IMR-90 (cell line): ENCODE measurements at regions not wholly inside any gene's neighbourhood (a gene's known extent, or its start where the extent isn't known, plus 50 kb on each side); places are given as distances from the start of the nearest gene placed in this dataset.

Experiments used
- ATAC-seq: fragments of 200-7000 bp; cut with Tn5 transposase; 2 replicates; pipeline ENCODE4 v1.9.1; 2020; ENCODE audit warnings: low read depth, mild to moderate bottlenecking, moderate library complexity
- BruUV-seq: library from RNA; stranded (reverse); fragments of 400-500 nt; replicated peaks from 2 replicates; lab custom pipeline; 2021; lab: Mats Ljungman, UMichigan
- CTCF ChIA-PET: fragments of 300-600 bp; formaldehyde crosslinking; extraction: SDS; loops from one replicate; lab custom pipeline; 2021; ENCODE audit warnings: antibody characterized with exemption; lab: Yijun Ruan, JAX
- POLR2A ChIA-PET: fragments of 300-600 bp; sonication (Branson Sonifier 250); formaldehyde crosslinking; loops from one replicate; lab custom pipeline; 2022; ENCODE audit warnings: antibody characterized with exemption; ENCODE audit not compliant: unreplicated experiment; lab: Charles Lee
- DNase-seq: peaks from one replicate; pipeline ENCODE4 v3.0.0; 2013
- H2AFZ ChIP-seq: replicated peaks from 2 replicates; pipeline ENCODE3; 2013; ENCODE audit warnings: low read length, mild to moderate bottlenecking; ENCODE audit not compliant: poor library complexity
- H2AK5ac ChIP-seq: 2 replicates; pipeline ENCODE4 v1.6.1; 2013; ENCODE audit warnings: low read depth, low read length, inconsistent platforms
- H2AK9ac ChIP-seq: replicated peaks from 2 replicates; pipeline ENCODE3; 2013; ENCODE audit warnings: mild to moderate bottlenecking, low read depth, low read length, moderate library complexity; ENCODE audit not compliant: poor library complexity
- H2BK120ac ChIP-seq: 2 replicates; pipeline ENCODE4 v1.6.1; 2013; ENCODE audit warnings: low read depth, low read length, inconsistent platforms
- H2BK15ac ChIP-seq: 3 replicates; pipeline ENCODE4 v1.6.1; 2013; ENCODE audit warnings: low read depth, low read length, inconsistent platforms
- H2BK20ac ChIP-seq: 2 replicates; pipeline ENCODE4 v1.6.1; 2013; ENCODE audit warnings: low read depth, mild to moderate bottlenecking, inconsistent platforms, low read length, moderate library complexity
- H2BK5ac ChIP-seq: 2 replicates; pipeline ENCODE4 v1.6.1; 2013; ENCODE audit warnings: mild to moderate bottlenecking, low read depth, low read length, inconsistent platforms; ENCODE audit not compliant: poor library complexity, severe bottlenecking
- H3K14ac ChIP-seq: replicated peaks from 2 replicates; pipeline ENCODE4 v1.6.1; 2013; ENCODE audit warnings: low read depth, low read length, inconsistent platforms
- H3K18ac ChIP-seq: 2 replicates; pipeline ENCODE4 v1.6.1; 2013; ENCODE audit warnings: low read depth, low read length, control low read depth
- H3K23ac ChIP-seq: 2 replicates; pipeline ENCODE4 v1.6.1; 2013; ENCODE audit warnings: low read depth, low read length, inconsistent platforms
- H3K27ac ChIP-seq: 2 replicates; pipeline ENCODE4 v1.5.1; 2013; ENCODE audit warnings: mild to moderate bottlenecking, control low read depth, low read length; ENCODE audit not compliant: insufficient read depth
- H3K27me3 ChIP-seq: 2 replicates; pipeline ENCODE4 v1.6.1; 2013; ENCODE audit warnings: low read length; ENCODE audit not compliant: control insufficient read depth, insufficient read depth
- H3K36me3 ChIP-seq: 2 replicates; pipeline ENCODE4 v1.6.1; 2013; ENCODE audit warnings: low read length, mixed read lengths; ENCODE audit not compliant: control insufficient read depth, insufficient read depth
- H3K4ac ChIP-seq: 2 replicates; pipeline ENCODE4 v1.6.1; 2013; ENCODE audit warnings: low read depth, low read length, inconsistent platforms
- H3K4me1 ChIP-seq: 2 replicates; pipeline ENCODE4 v1.6.1; 2013; ENCODE audit warnings: low read length, mixed read lengths; ENCODE audit not compliant: control insufficient read depth, insufficient read depth
- H3K4me2 ChIP-seq: 2 replicates; pipeline ENCODE4 v1.6.1; 2013; ENCODE audit warnings: low read depth, mild to moderate bottlenecking, control low read depth, low read length, moderate library complexity
- H3K4me3 ChIP-seq: 2 replicates; pipeline ENCODE4 v1.5.1; 2013; ENCODE audit warnings: low read depth, mild to moderate bottlenecking, control low read depth, low read length, moderate library complexity; ENCODE audit not compliant: insufficient read depth
- H3K56ac ChIP-seq: 2 replicates; pipeline ENCODE4 v1.6.1; 2013; ENCODE audit warnings: low read length, inconsistent platforms; ENCODE audit not compliant: insufficient read depth; ENCODE audit errors: extremely low read depth
- H3K79me1 ChIP-seq, 2 experiments: 2 replicates each; pipeline ENCODE4 v1.6.1; 2013; ENCODE audit warnings: low read length in 2 of 2, inconsistent platforms in 1 of 2, low read depth in 1 of 2
- H3K9ac ChIP-seq: 2 replicates; pipeline ENCODE4 v1.6.1; 2013; ENCODE audit warnings: low read depth, low read length, control low read depth
- H3K9me1 ChIP-seq: 2 replicates; pipeline ENCODE4 v1.6.1; 2013; ENCODE audit warnings: low read length, inconsistent platforms; ENCODE audit not compliant: insufficient read depth
- H3K9me3 ChIP-seq: 2 replicates; pipeline ENCODE4 v1.6.1; 2013; ENCODE audit warnings: low read length; ENCODE audit not compliant: control insufficient read depth, insufficient read depth
- H4K20me1 ChIP-seq: 2 replicates; pipeline ENCODE4 v1.6.1; 2013; ENCODE audit warnings: low read length, inconsistent platforms; ENCODE audit not compliant: insufficient read depth
- H4K5ac ChIP-seq: 2 replicates; pipeline ENCODE4 v1.6.1; 2013; ENCODE audit warnings: mild to moderate bottlenecking, low read depth, low read length, control low read depth
- H4K8ac ChIP-seq, 2 experiments: 2 replicates each; pipeline ENCODE4 v1.6.1; 2013; ENCODE audit warnings: low read depth in 2 of 2, low read length in 2 of 2, control low read depth in 1 of 2, inconsistent platforms in 1 of 2
- H4K91ac ChIP-seq: 2 replicates; pipeline ENCODE4 v1.6.1; 2013; ENCODE audit warnings: low read depth, low read length, inconsistent platforms; ENCODE audit not compliant: insufficient read depth
- BHLHE40 ChIP-seq: fragments of 150-350 bp; IDR thresholded peaks from 2 replicates; pipeline ENCODE4 v1.6.1; 2016; ENCODE audit warnings: mild to moderate bottlenecking, low read depth, low read length
- CEBPB ChIP-seq: IDR thresholded peaks from 2 replicates; pipeline ENCODE4 v1.6.1; 2012; ENCODE audit warnings: low read depth, low read length, improper control_type of control experiment
- FOS ChIP-seq: fragments of 150-350 bp; IDR thresholded peaks from 2 replicates; pipeline ENCODE4 v1.6.1; 2016; ENCODE audit warnings: low read depth, low read length
- MXI1 ChIP-seq: IDR thresholded peaks from 2 replicates; pipeline ENCODE4 v1.6.1; 2012; ENCODE audit warnings: low read depth, mild to moderate bottlenecking, low read length, moderate library complexity, borderline replicate concordance
- POLR2A ChIP-seq: IDR thresholded peaks from 2 replicates; pipeline ENCODE4 v1.6.1; 2012; ENCODE audit warnings: mild to moderate bottlenecking, low read depth, low read length
- RAD21 ChIP-seq: IDR thresholded peaks from 2 replicates; pipeline ENCODE4 v1.6.1; 2012; ENCODE audit warnings: low read length, improper control_type of control experiment
- RCOR1 ChIP-seq: IDR thresholded peaks from 2 replicates; pipeline ENCODE4 v1.6.1; 2012; ENCODE audit warnings: mild to moderate bottlenecking, low read length, improper control_type of control experiment; ENCODE audit not compliant: insufficient replicate concordance
- RFX5 ChIP-seq: IDR thresholded peaks from 2 replicates; pipeline ENCODE4 v1.8.0; 2012; ENCODE audit warnings: low read depth, mild to moderate bottlenecking, low read length, moderate library complexity
- WGBS, 2 experiments: methylation state at CpG; one replicate each; pipeline versions ENCODE4 v1.1.5 to v1.1.7; 2013; ENCODE audit warnings: missing lambda C conversion rate in 2 of 2; ENCODE audit not compliant: insufficient read length in 1 of 2; ENCODE audit errors: extremely low coverage in 2 of 2; 5-methylcytosine and 5-hydroxymethylcytosine counted together
- dilution Hi-C: fragments of 300-500 bp; cut with HindIII; formaldehyde crosslinking; loops from one replicate; pipeline ENCODE4 v1.14.3; 2018; ENCODE audit warnings: low sequenced_read_pairs; ENCODE audit not compliant: unreplicated experiment
- in situ Hi-C: fragments of 300-500 bp; cut with MboI; formaldehyde crosslinking; loops from 3 replicates; pipeline ENCODE4 v1.14.3; 2019; ENCODE audit warnings: low sequenced_read_pairs, inconsistent platforms, mixed read lengths
- intact Hi-C: fragments of 100-400 bp; cut with micrococcal nuclease; formaldehyde crosslinking; loops from 2 replicates; pipeline ENCODE4 v1.10.0; 2022

GRCh38 chr5:34541067-34541466, 115.1 kb upstream of the RAI14 start:
- WGBS, 2 experiments = no CpG with 5 or more reads among the region's 4 CpGs
- Histone ChIP-seq H4K5ac (no peak overlapping the region), H3K18ac (no peak overlapping the region), H2AFZ (no peak overlapping the region), H2BK120ac (no peak overlapping the region), H3K9ac (no peak overlapping the region), H3K4me2 (no peak overlapping the region), H4K91ac (no peak overlapping the region), H2AK5ac (no peak overlapping the region), H3K36me3 (no peaks in the 10 kb centered on the region), H3K9me1 (no peaks in the 10 kb centered on the region), H2AK9ac (no peak overlapping the region), H3K27me3 (no peaks in the 10 kb centered on the region), H4K20me1 (no peaks in the 10 kb centered on the region), H2BK15ac (0 out of 3 replicates have a peak overlapping the region, but pooled peaks have one; percentile 38), H3K4me3 (no peak overlapping the region), H3K56ac (no peak overlapping the region), H4K8ac (no peak overlapping the region), H3K9me3 (peaks cover 8% of the 10 kb centered on the region), H3K23ac (no peak overlapping the region), H2BK5ac (no peak overlapping the region), H3K27ac (no peak overlapping the region), H3K14ac (no peak overlapping the region), H2BK20ac (no peak overlapping the region), H3K4me1 (peaks cover 1% of the 10 kb centered on the region), H3K79me1 (no peaks in the 10 kb centered on the region), H3K4ac (no peak overlapping the region)
- dilution Hi-C loops = no loop called here
- ChIA-PET POLR2A (no interaction called here), CTCF (no interaction called here)
- intact Hi-C loops = no loop called here
- TF ChIP-seq RAD21 = no peak
- TF ChIP-seq BHLHE40 = no peak
- TF ChIP-seq RFX5 = no peak
- no peak for TF ChIP-seq MXI1
- no peak for TF ChIP-seq POLR2A
- TF ChIP-seq CEBPB = no peak
- no peak for TF ChIP-seq FOS
- TF ChIP-seq RCOR1 = no peak
- in situ Hi-C loops = no loop called here
- no peak for ATAC-seq
- no peak for DNase-seq
- no TSS peak for BruUV-seq
